ENCODE measurements at regions not wholly inside any gene's neighbourhood (a gene's known extent, or its start where the extent isn't known, plus 50 kb on each side); places are given as distances from the start of the nearest gene placed in this dataset.
A peak's percentile ranks its signal among the peaks of the same experiment; 100 is the strongest.

- H3K9me3 Mint-ChIP-seq (ENCODE audit: low read depth), result peaks cover 6% of the 10 kb centered on the region
- TF ChIP-seq, protein P1, sequence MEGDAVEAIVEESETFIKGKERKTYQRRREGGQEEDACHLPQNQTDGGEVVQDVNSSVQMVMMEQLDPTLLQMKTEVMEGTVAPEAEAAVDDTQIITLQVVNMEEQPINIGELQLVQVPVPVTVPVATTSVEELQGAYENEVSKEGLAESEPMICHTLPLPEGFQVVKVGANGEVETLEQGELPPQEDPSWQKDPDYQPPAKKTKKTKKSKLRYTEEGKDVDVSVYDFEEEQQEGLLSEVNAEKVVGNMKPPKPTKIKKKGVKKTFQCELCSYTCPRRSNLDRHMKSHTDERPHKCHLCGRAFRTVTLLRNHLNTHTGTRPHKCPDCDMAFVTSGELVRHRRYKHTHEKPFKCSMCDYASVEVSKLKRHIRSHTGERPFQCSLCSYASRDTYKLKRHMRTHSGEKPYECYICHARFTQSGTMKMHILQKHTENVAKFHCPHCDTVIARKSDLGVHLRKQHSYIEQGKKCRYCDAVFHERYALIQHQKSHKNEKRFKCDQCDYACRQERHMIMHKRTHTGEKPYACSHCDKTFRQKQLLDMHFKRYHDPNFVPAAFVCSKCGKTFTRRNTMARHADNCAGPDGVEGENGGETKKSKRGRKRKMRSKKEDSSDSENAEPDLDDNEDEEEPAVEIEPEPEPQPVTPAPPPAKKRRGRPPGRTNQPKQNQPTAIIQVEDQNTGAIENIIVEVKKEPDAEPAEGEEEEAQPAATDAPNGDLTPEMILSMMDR (IDR thresholded peaks at IDR 0.05), result peak; percentile 11
- H3K27me3 Mint-ChIP-seq (ENCODE audit: low read depth), result peaks cover 5% of the 10 kb centered on the region
- no peak overlapping the region for H3K27ac Mint-ChIP-seq (ENCODE audit: unreplicated experiment)
- no peak for DNase-seq (ENCODE audit: low spot score)
- H3K4me3 Mint-ChIP-seq (ENCODE audit: unreplicated experiment), result no peak overlapping the region
- no peaks in the 10 kb centered on the region for H3K4me1 Mint-ChIP-seq (ENCODE audit: low read depth)
- no peaks in the 10 kb centered on the region for H3K36me3 Mint-ChIP-seq (ENCODE audit: low read depth)
Observed at GRCh38 chr2:221635949-221636348, 63.8 kb upstream of the EPHA4 start.

DNA sequence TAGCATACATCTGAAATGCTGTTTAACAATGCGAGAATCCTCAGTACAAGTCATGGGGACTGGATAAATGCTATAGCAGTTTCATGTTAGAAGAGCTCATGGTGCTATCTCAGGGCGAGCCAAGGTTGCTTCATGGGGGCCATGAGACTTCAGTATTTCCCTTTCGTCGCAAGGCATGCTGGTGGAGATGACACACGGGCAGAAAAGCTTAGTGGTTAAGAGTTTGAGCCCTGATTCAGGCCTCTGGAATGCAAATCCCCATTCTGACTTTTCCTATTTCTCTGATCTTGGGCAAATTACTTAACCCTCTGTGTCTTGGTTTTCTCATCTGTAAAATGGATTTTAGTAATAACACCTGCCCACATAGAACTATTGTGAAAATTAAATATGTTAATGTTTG, 57.4 kb upstream of the EPHA4 start:
- H3K27me3 Mint-ChIP-seq (ENCODE audit: low read depth), result no peaks in the 10 kb centered on the region
- no peak overlapping the region for H3K4me3 Mint-ChIP-seq (ENCODE audit: unreplicated experiment)
- TF ChIP-seq, protein P1 (IDR thresholded peaks at IDR 0.05), result no peak
- no peaks in the 10 kb centered on the region for H3K4me1 Mint-ChIP-seq (ENCODE audit: low read depth)
- no peaks in the 10 kb centered on the region for H3K9me3 Mint-ChIP-seq (ENCODE audit: low read depth)
- DNase-seq (ENCODE audit: low spot score), result no peak
- H3K36me3 Mint-ChIP-seq (ENCODE audit: low read depth), result no peaks in the 10 kb centered on the region
- no peak overlapping the region for H3K27ac Mint-ChIP-seq (ENCODE audit: unreplicated experiment)

DNA sequence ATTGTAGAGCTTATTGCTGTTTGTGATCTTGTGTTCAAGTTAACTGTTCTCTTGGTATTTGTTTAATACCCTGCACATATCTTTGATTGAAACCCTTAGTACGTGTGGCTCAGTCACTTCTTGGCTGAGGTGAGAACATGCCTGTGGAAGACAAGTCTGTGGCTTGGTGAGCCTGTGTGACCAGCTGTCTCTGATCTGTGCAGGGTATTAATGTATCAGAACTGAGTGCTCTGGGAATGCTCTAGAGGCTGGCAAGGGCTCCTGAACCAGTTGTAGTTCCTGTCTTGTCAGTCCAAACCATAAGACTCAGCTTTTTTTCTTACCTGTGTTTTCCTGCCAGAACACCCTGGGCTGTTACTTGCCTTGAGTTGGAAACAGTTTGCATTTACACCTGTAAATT, 52.4 kb upstream of the EPHA4 start:
- Mint-ChIP-seq H3K9me3 (ENCODE audit: low read depth) (peaks cover 4% of the 10 kb centered on the region), H3K36me3 (ENCODE audit: low read depth) (no peaks in the 10 kb centered on the region), H3K4me1 (ENCODE audit: low read depth) (no peaks in the 10 kb centered on the region), H3K4me3 (ENCODE audit: unreplicated experiment) (no peak overlapping the region), H3K27me3 (ENCODE audit: low read depth) (peaks cover 5% of the 10 kb centered on the region), H3K27ac (ENCODE audit: unreplicated experiment) (no peak overlapping the region)
- TF ChIP-seq, protein P1 (IDR thresholded peaks at IDR 0.05), result no peak
- no peak for DNase-seq (ENCODE audit: low spot score)

Data from chondrocyte (in vitro differentiated cells).